Middle frontal gyrus (tissue), 1 donor: ENCODE measurements at regions not wholly inside any gene's neighbourhood (a gene's known extent, or its start where the extent isn't known, plus 50 kb on each side); places are given as distances from the start of the nearest gene placed in this dataset.

Experiments used
- DNase-seq: peaks from one replicate; pipeline ENCODE4 v3.0.0-alpha.2; 2015; ENCODE audit warnings: low spot score; ENCODE audit errors: extremely low spot score

GRCh38 chr22:27405672-27406388 lies 395.7 kb downstream of the MN1 start:
- no peak for DNase-seq

GRCh38 chr22:27406389-27406861 lies 395.1 kb downstream of the MN1 start:
- DNase-seq, result no peak

- DNase-seq, result no peak
Observed at GRCh38 chr22:27407369-27407985, 394.1 kb downstream of the MN1 start.

DNA sequence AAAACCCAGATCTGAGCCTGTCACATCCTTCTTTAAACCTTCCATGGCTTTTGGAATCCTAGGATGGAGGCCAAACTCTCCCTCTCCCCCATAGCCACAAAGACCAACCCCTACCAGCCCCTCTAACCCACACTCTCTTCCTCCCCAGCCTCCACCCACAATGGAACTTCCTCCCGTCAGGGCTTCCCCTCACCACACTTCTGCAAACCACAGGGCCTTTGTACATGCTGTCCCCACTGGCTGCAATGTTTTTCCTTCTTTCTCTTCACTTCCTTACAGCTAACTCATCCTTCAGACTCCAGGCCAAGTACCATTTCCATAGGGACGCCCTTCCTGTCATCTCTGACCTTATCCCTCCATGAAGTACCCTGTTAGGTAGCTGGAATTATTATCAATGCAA lies 393.5 kb downstream of the MN1 start:
- no peak for DNase-seq

GRCh38 chr22:27409299-27409698 lies 392.3 kb downstream of the MN1 start:
- no peak for DNase-seq

DNA sequence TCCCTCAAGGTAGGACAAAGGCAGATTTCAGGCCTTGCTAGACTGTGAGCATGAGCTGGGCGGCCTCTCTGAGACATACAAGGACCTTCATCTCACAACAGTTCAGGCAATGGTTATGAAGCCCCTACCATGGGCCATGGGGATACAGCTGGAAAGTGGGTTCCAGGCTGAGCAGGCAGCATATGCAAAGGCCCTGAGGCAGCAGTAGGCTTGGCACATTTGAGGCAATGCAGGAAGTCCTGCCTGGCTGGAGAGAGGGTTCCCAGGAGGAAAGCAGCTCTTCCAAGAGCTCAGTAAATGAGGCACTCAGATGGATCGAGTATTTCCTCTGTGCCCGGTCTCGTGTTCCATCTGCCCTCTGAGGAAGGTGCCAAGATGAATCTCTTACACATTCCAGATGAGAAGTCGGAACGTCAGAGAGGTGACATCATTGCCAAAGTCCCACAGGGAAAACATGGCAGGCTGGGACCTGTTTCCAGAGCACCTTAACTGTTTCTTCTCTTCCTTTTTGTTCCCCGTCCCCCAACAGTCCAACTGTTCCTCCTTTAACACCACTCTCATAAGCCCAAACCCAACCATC lies 388.6 kb downstream of the MN1 start:
- DNase-seq, result no peak

DNA sequence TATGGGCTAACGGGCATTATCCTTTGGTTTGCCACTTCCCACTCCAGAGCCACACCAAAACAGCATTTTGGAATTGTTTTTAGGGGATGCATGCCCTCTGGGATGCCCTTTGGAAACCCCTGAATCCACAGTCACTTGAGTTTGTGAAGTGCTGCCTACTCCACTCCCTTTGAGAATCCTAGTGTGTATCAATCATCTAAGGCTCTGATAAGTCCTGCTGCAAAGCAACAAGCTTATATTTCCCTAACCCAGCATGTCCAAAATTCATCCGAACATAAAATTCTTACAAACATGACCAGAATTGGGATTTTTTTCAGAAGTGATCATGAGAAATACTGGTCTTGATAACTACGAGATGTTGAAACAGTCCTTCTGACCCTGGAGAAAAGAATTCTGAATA lies 387.9 kb downstream of the MN1 start:
- no peak for DNase-seq

DNA sequence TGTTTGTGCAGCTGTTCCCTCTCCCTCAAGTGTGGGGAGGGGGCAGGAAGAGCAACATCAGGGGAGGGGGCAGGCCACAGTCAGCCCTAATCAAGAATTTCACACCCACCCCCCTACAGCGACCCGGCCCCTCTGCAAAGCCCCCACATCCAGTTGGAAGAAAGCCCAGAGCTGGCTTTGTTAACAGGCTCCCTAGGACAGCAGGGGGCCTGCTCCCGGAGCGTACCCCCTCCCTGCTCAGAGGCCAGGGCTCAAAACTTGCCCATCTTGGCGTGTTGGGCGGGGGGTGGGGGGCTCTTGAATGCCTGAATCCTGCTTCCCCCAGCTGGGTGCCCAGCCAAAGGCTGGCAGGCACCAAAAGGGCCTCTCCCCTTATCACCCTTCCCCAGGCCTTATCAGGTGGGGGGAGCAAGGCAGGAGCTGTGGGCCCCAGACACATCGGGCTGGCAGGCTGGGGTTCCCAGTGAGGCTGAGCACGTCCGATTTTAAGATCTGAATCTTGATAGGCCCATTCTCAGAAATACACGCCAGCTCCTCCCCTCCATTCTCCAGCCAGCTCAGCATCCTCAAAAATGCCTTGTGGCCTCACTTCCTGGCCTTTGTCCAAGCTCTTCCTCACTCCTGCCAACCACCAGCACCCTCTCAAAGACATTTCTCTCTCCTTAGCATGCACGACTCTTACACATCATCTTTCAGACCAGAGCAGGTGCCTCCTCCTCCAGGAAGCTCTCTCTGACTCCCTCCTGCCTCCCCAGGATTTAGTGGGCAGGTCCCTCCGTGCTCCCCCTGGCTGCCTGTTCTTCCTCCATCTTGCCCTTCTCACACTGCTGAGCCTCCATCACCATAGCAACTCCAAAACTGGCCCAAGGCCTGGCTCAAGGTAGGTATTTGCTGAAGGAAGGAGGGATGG lies 384.8 kb downstream of the MN1 start:
- DNase-seq, result no peak

- DNase-seq, result no peak
Observed at GRCh38 chr22:27417421-27417814, 384.1 kb downstream of the MN1 start.

DNA sequence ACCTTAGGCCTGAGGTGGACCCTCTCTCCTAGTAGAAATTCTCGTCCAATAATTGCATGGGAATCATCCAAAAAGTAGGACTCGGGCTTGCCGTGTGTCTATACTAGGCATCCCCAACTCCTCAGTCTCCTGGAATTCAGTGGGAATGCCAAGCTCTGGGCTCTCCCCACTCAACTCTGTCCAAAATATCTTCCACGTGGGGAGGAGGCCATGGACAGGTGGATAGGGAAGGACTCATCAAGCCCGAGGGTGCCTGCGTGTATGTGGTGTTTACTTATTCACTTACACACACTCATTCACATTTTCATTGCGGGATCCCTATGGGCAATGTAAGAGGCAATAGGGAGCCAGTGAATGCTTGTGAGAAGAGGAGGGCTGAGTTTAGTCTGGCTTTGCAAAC lies 383.3 kb downstream of the MN1 start:
- no peak for DNase-seq

- DNase-seq, result no peak
Observed at GRCh38 chr22:27419473-27419872, 382.1 kb downstream of the MN1 start.

GRCh38 chr22:27420195-27420816 lies 381.2 kb downstream of the MN1 start:
- DNase-seq, result no peak

GRCh38 chr22:27420817-27421361 lies 380.7 kb downstream of the MN1 start:
- DNase-seq, result no peak

DNA sequence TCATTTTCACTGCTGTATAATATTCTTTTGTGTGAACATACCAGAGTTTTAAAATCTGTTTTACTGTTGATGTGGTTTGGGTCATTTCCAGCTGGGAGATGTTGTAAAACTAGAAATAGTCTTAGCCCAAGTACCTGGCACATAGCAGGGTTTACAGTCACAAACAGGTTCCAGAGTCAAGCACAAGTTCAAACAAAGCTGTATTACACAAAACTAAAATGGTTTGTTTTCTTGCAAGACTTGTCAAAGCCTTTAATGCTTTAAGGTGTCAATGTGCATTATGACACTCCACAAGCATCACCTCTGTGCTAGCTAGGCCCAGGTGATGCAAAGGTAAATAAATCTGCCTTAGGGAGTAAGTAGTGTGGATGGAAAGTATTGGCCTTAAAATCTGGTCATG lies 379.1 kb downstream of the MN1 start:
- no peak for DNase-seq

DNA sequence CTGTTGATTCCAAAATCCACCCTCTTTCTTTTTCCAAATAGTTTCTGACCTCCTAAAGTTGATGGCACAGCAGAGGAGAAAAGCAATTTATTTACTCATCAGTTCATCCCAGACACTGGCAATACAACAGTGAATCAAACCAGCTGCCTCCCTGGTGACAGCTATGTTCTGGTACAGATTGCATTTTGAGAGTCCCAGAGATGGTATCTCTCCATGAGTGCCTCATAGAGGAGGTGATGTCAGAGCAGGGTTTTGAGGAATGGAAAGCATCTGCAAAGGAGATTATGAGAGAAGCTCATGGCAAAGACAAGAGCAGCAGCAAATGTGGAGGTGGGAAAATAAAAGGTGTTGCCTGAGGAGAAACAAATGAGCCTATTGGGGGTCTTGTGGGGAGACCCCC lies 377.2 kb downstream of the MN1 start:
- no peak for DNase-seq

GRCh38 chr22:27429476-27429875 lies 372.1 kb downstream of the MN1 start:
- no peak for DNase-seq

DNA sequence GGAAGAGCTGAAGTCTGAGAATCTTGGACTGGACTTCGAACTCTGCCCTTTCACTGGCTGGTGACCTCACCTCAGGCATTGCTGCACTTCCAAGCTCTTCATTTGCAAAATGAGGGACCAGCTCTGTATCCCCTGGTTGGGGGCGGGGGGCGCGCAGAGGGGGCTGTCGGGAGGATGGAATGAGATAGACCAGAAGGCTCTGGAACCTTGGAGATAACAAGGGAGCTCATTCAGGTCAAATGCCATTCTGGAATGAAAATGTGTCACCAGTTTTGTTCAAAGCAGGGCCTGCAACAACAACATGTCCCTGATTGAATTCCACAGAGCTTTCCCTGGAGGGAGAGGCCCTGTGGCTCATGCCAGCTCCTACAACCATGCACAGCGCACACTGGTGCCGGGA lies 370.5 kb downstream of the MN1 start:
- DNase-seq, result no peak

- DNase-seq, result no peak
Observed at GRCh38 chr22:27431896-27432295, 369.7 kb downstream of the MN1 start.

DNA sequence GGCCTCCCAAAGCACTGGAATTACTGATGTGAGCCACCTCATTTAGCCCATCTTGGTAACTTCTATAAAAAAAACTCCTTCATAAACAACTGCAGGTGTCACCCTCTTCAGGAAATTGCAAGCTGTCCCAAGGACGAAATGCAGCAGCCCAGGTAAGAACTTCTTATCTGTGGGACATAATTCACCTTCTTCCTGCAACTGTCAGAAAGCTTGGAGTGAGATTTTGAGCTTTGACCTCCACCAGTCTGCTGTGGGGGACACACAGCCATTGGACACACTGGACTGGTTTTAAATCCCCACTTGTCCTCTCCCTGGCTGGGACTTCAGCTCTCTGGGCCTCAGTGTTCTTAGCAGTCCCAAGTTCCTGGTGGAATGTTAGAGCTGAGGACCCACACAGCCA lies 368.5 kb downstream of the MN1 start:
- no peak for DNase-seq

- DNase-seq, result no peak
Observed at GRCh38 chr22:27433585-27434190, 367.9 kb downstream of the MN1 start.

DNA sequence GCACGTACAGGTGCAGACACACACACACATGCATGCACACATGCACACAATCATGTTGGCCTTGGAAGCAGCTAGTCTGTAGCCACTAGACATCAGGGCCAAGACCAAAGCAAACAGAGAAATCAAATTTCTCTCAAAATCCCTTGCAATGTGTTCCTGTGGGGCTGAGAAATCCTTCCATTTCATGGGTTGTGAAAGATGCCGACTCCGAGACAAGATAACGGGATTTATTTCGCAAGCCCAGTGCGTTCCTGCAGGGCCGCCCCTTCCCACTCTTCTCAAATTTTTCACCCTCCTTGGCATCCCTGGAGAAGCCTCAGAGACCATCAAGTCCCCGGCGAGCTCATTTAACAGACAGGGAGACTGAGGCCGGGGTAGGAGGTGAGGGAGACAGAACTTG lies 366.7 kb downstream of the MN1 start:
- no peak for DNase-seq
